ENCODE measurements at regions not wholly inside any gene's neighbourhood (a gene's known extent, or its start where the extent isn't known, plus 50 kb on each side); places are given as distances from the start of the nearest gene placed in this dataset.

- TF ChIP-seq CTCF (IDR thresholded peaks at IDR 0.05) (no peak), POLR2AphosphoS5 (IDR thresholded peaks at IDR 0.05; ENCODE audit: low read depth, low read length) (no peak), JUND (IDR thresholded peaks at IDR 0.05) (no peak), GABPA (IDR thresholded peaks at IDR 0.05; ENCODE audit: low read depth) (no peak), MEF2A (IDR thresholded peaks at IDR 0.05; ENCODE audit: borderline replicate concordance, low read depth) (no peak), TAF1 (IDR thresholded peaks at IDR 0.05; ENCODE audit: borderline replicate concordance, low read depth, low read length) (no peak), MAX (IDR thresholded peaks at IDR 0.05; ENCODE audit: low read depth) (no peak), IRF3 (IDR thresholded peaks at IDR 0.05; ENCODE audit: low read depth, low read length) (no peak), FOXJ3 (CRISPR knock-in tag; IDR thresholded peaks at IDR 0.05) (no peak), EP300 (IDR thresholded peaks at IDR 0.05; ENCODE audit: borderline replicate concordance in 1 of 2, low read depth in 1 of 2, low read length in 1 of 2) (no peak), YY1 (IDR thresholded peaks at IDR 0.05; ENCODE audit: low read depth) (no peak), RAD21 (IDR thresholded peaks at IDR 0.05; ENCODE audit: low read length) (no peak), SMC3 (IDR thresholded peaks at IDR 0.05; ENCODE audit: low read depth, low read length) (no peak)
Measured at GRCh38 chr16:51071326-51071725, 79.7 kb downstream of the SALL1 start.

Data from SK-N-SH (cell line).